Peyer's patch (tissue), 4 donors: ENCODE measurements at regions not wholly inside any gene's neighbourhood (a gene's known extent, or its start where the extent isn't known, plus 50 kb on each side); places are given as distances from the start of the nearest gene placed in this dataset.
A peak's percentile ranks its signal among the peaks of the same experiment; 100 is the strongest.

Experiments used
- DNase-seq, 3 donors: peaks; one replicate each; pipeline ENCODE4 v3.0.0-alpha.2; 2017 to 2019
- H3K27ac ChIP-seq, 4 donors: fragments of 200-600 bp; sonication (generic); one replicate each; pipeline ENCODE4 v1.5.1; 2016 to 2019
- H3K27me3 ChIP-seq, 2 donors: fragments of 200-600 bp; sonication (generic); one replicate each; pipeline ENCODE4 v1.5.1; 2019
- H3K36me3 ChIP-seq, 3 donors: fragments of 200-600 bp; sonication (generic); one replicate each; pipeline ENCODE4 v1.5.1; 2016 to 2019
- H3K4me1 ChIP-seq, 4 donors: fragments of 200-600 bp; sonication (generic); one replicate each; pipeline ENCODE4 v1.5.1; 2016 to 2019
- H3K4me3 ChIP-seq, 4 donors: fragments of 200-600 bp; sonication (generic); 1 replicate in 3 of 4; 2 replicates in 1 of 4; pipeline ENCODE4 v1.5.1; 2016 to 2019; ENCODE audit warnings: mild to moderate bottlenecking in 1 of 4
- H3K9me3 ChIP-seq, 4 donors: fragments of 200-600 bp; sonication (generic); one replicate each; pipeline ENCODE4 v1.5.1; 2016 to 2019; ENCODE audit warnings: mild to moderate bottlenecking in 1 of 4
- CTCF ChIP-seq, 6 experiments: fragments of 450-650 bp in 4 of 6; fragments of 200-600 bp in 2 of 6; sonication (generic) in 1 of 6; IDR thresholded peaks; one replicate each; pipeline ENCODE4 v1.5.1; 2017 to 2019; ENCODE audit warnings: antibody characterized with exemption in 6 of 6, mild to moderate bottlenecking in 3 of 6, moderate library complexity in 1 of 6
- POLR2A ChIP-seq, 2 donors: fragments of 450-650 bp; IDR thresholded peaks; one replicate each; pipeline ENCODE4 v1.5.1; 2017; ENCODE audit warnings: antibody characterized with exemption in 2 of 2, mild to moderate bottlenecking in 2 of 2, moderate library complexity in 2 of 2

- Histone ChIP-seq H3K4me3 (no peak overlapping the region), H3K27me3 (no peaks in the 10 kb centered on the region), H3K9me3 (no peaks in the 10 kb centered on the region), H3K4me1 (no peaks in the 10 kb centered on the region), H3K27ac (no peak overlapping the region), H3K36me3 (no peaks in the 10 kb centered on the region)
- DNase-seq = no peak
- TF ChIP-seq POLR2A (IDR thresholded peaks at IDR 0.05) (no peak), CTCF (IDR thresholded peaks at IDR 0.05) (peak in 1 of 6 experiments; percentile 9)
Observed at GRCh38 chr2:8107621-8108378, 574.1 kb upstream of the ID2 start.

GRCh38 chr2:8110716-8111115 is 571.1 kb upstream of the ID2 start:
- Histone ChIP-seq H3K27me3 (no peaks in the 10 kb centered on the region), H3K9me3 (no peaks in the 10 kb centered on the region), H3K27ac (no peak overlapping the region), H3K4me1 (no peaks in the 10 kb centered on the region), H3K36me3 (no peaks in the 10 kb centered on the region), H3K4me3 (no peak overlapping the region)
- no peak for TF ChIP-seq POLR2A (IDR thresholded peaks at IDR 0.05)
- TF ChIP-seq CTCF (IDR thresholded peaks at IDR 0.05) = no peak
- no peak for DNase-seq

DNA sequence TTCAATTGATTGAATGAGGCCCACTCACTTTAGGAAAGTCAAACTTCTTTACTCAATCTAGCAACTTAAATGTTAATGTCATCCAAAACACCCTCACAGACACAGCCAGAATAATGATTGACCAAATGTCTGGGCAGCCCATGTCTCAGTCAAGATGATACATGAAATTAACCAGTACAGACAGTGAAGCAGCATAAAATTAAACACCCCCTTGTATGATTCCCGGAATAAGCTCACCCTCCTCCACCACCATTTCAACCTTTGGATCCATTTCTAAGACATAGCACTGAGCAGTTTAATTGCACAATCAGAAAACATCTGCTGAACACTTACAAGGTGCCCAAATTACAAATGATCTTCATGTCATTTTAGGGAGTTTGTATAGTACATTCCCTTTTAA is 570.7 kb upstream of the ID2 start:
- DNase-seq = no peak
- Histone ChIP-seq H3K9me3 (no peaks in the 10 kb centered on the region), H3K4me3 (no peak overlapping the region), H3K36me3 (no peaks in the 10 kb centered on the region), H3K27ac (no peak overlapping the region), H3K4me1 (no peaks in the 10 kb centered on the region), H3K27me3 (no peaks in the 10 kb centered on the region)
- TF ChIP-seq POLR2A (IDR thresholded peaks at IDR 0.05) (no peak), CTCF (IDR thresholded peaks at IDR 0.05) (no peak)

- Histone ChIP-seq H3K27me3 (no peaks in the 10 kb centered on the region), H3K9me3 (no peaks in the 10 kb centered on the region), H3K27ac (no peak overlapping the region), H3K4me3 (no peak overlapping the region), H3K36me3 (no peaks in the 10 kb centered on the region), H3K4me1 (peaks cover 0 to 8% (median 0%) of the 10 kb centered on the region in 4 donors)
- no peak for TF ChIP-seq POLR2A (IDR thresholded peaks at IDR 0.05)
- no peak for DNase-seq
Observed at GRCh38 chr2:8115456-8115855, 566.4 kb upstream of the ID2 start.

DNA sequence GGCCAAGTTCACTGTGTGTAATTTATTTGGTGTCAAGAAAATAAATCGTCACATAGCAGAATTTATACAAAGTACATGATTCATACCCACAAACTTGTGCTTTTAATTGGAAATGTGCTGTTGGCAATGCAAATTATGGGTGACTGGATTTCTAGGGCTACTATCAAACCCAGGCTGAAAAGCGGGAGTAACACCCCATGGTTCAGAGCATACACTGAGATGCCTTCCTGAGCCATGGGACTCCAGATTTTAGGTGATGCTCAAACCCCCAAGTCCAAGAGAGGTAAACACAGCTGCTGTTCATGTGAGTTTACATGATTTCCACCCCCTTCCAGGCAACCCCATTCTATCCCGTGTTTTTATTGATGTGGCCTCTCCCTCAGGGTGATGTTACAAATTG is 565.9 kb upstream of the ID2 start:
- H3K9me3 ChIP-seq = no peaks in the 10 kb centered on the region
- no peaks in the 10 kb centered on the region for H3K27me3 ChIP-seq
- no peaks in the 10 kb centered on the region for H3K36me3 ChIP-seq
- H3K4me3 ChIP-seq = no peak overlapping the region
- no peak overlapping the region for H3K27ac ChIP-seq
- TF ChIP-seq CTCF (IDR thresholded peaks at IDR 0.05) (no peak), POLR2A (IDR thresholded peaks at IDR 0.05) (no peak)
- DNase-seq = no peak
- H3K4me1 ChIP-seq = peaks cover 0 to 8% (median 0%) of the 10 kb centered on the region in 4 donors

- peaks cover 0 to 8% (median 0%) of the 10 kb centered on the region in 4 donors for H3K4me1 ChIP-seq
- DNase-seq = no peak
- H3K27ac ChIP-seq = no peak overlapping the region
- no peaks in the 10 kb centered on the region for H3K9me3 ChIP-seq
- TF ChIP-seq POLR2A (IDR thresholded peaks at IDR 0.05) (no peak), CTCF (IDR thresholded peaks at IDR 0.05) (no peak)
- H3K4me3 ChIP-seq = no peak overlapping the region
- H3K27me3 ChIP-seq = no peaks in the 10 kb centered on the region
- no peaks in the 10 kb centered on the region for H3K36me3 ChIP-seq
Observed at GRCh38 chr2:8116661-8117060, 565.2 kb upstream of the ID2 start.
